B cell (primary cell): ENCODE measurements at regions not wholly inside any gene's neighbourhood (a gene's known extent, or its start where the extent isn't known, plus 50 kb on each side); places are given as distances from the start of the nearest gene placed in this dataset.
"Not testable (repeated sequence)": the region's sequence is repeated elsewhere in the genome, so short reads cannot be mapped to it uniquely, and the experiment has no call there.

Source experiments
- ATAC-seq: fragments of 200-7000 bp; cut with Tn5 transposase; one replicate; pipeline ENCODE4 v1.10.0; 2021; ENCODE audit warnings: low read depth, mild to moderate bottlenecking, moderate number of reproducible peaks, moderate library complexity
- CTCF ChIA-PET: fragments of 350-600 bp; sonication (Branson Sonifier 250); formaldehyde crosslinking; loops from one replicate; lab custom pipeline; 2021; ENCODE audit warnings: antibody characterized with exemption, inconsistent platforms; lab: Charles Lee
- POLR2A ChIA-PET: fragments of 350-600 bp; sonication (Branson Sonifier 250); formaldehyde crosslinking; loops from one replicate; lab custom pipeline; 2021; ENCODE audit warnings: antibody characterized with exemption; lab: Charles Lee
- DNase-seq: peaks from one replicate; pipeline ENCODE4 v3.0.0; 2013
- H2AFZ ChIP-seq: 2 replicates; pipeline ENCODE4 v1.6.1; 2012; ENCODE audit warnings: mild to moderate bottlenecking, low read depth, low read length; ENCODE audit not compliant: insufficient read depth, poor library complexity, severe bottlenecking
- H3K27ac ChIP-seq, 2 donors: 1 replicate in 1 of 2; 2 replicates in 1 of 2; pipeline ENCODE4 v1.5.1; 2012 to 2013; ENCODE audit warnings: low read length in 2 of 2, mild to moderate bottlenecking in 2 of 2, moderate library complexity in 1 of 2
- H3K27me3 ChIP-seq, 4 experiments: fragments of 200-600 bp in 1 of 4; sonication (generic) in 1 of 4; replicated peaks in 1 of 4; 1 replicate in 2 of 4; 2 replicates in 2 of 4; pipeline versions ENCODE4 v1.6.1 to v1.7.0; 2013 to 2016; ENCODE audit warnings: low read length in 3 of 4, mild to moderate bottlenecking in 2 of 4, mixed read lengths in 1 of 4, moderate library complexity in 1 of 4; ENCODE audit not compliant: insufficient read depth in 4 of 4, control insufficient read depth in 3 of 4; ENCODE audit errors: control extremely low read depth in 1 of 4
- H3K36me3 ChIP-seq, 2 experiments: replicated peaks in 1 of 2; 1 replicate in 1 of 2; 2 replicates in 1 of 2; pipeline versions ENCODE4 v1.6.1 to v1.7.1; 2013; ENCODE audit warnings: low read length in 1 of 2; ENCODE audit not compliant: insufficient read depth in 2 of 2, control insufficient read depth in 1 of 2; ENCODE audit errors: control extremely low read depth in 1 of 2, extremely low read depth in 1 of 2
- H3K4me1 ChIP-seq, 2 donors: fragments of 200-600 bp in 1 of 2; sonication (generic) in 1 of 2; 1 replicate in 1 of 2; 2 replicates in 1 of 2; pipeline versions ENCODE4 v1.5.1 to v1.6.1; 2013 to 2017; ENCODE audit warnings: low read length in 2 of 2; ENCODE audit not compliant: control insufficient read depth in 2 of 2, insufficient read depth in 2 of 2
- H3K4me2 ChIP-seq: replicated peaks from 2 replicates; pipeline ENCODE3; 2012; ENCODE audit warnings: mild to moderate bottlenecking, low read depth, low read length; ENCODE audit not compliant: poor library complexity, severe bottlenecking
- H3K4me3 ChIP-seq, 5 experiments: fragments of 200-600 bp in 1 of 5; sonication (generic) in 1 of 5; 1 replicate in 3 of 5; 2 replicates in 2 of 5; pipeline versions ENCODE4 v1.5.1 to v1.7.0; 2011 to 2016; ENCODE audit warnings: low read length in 4 of 5, mild to moderate bottlenecking in 4 of 5, low read depth in 2 of 5, control low read depth in 1 of 5, moderate library complexity in 1 of 5; ENCODE audit not compliant: insufficient read depth in 1 of 5; ENCODE audit errors: control extremely low read depth in 1 of 5, extremely low read depth in 1 of 5
- H3K79me2 ChIP-seq: fragments of 200-600 bp; sonication (generic); one replicate; pipeline ENCODE4 v1.6.0; 2016; ENCODE audit warnings: low read length; ENCODE audit not compliant: control insufficient read depth, insufficient read depth
- H3K9ac ChIP-seq: fragments of 200-600 bp; sonication (generic); 2 replicates; pipeline ENCODE4 v1.6.1; 2017; ENCODE audit warnings: mild to moderate bottlenecking, low read length, moderate library complexity
- H3K9me3 ChIP-seq, 3 donors: one replicate each; pipeline versions ENCODE4 v1.6.1 to v1.7.1; 2013; ENCODE audit warnings: low read length in 2 of 3; ENCODE audit not compliant: control insufficient read depth in 2 of 3, insufficient read depth in 1 of 3; ENCODE audit errors: control extremely low read depth in 1 of 3
- H4K20me1 ChIP-seq: 2 replicates; pipeline ENCODE4 v1.6.0; 2012; ENCODE audit warnings: mild to moderate bottlenecking, low read length; ENCODE audit not compliant: insufficient read depth, control insufficient read depth, poor library complexity, severe bottlenecking
- H3K27ac Mint-ChIP-seq: one replicate; pipeline ENCODE4 v1.8.0; 2021; ENCODE audit warnings: mixed read lengths
- H3K27me3 Mint-ChIP-seq: one replicate; pipeline ENCODE4 v1.8.0; 2021; ENCODE audit warnings: mixed read lengths
- H3K4me1 Mint-ChIP-seq: one replicate; pipeline ENCODE4 v1.8.0; 2021; ENCODE audit warnings: mixed read lengths
- H3K4me3 Mint-ChIP-seq: one replicate; pipeline ENCODE4 v1.8.0; 2021; ENCODE audit warnings: mixed read lengths
- H3K9me3 Mint-ChIP-seq: one replicate; pipeline ENCODE4 v1.8.0; 2022; ENCODE audit warnings: mixed read lengths; ENCODE audit not compliant: insufficient read depth
- CTCF ChIP-seq: fragments of 200-600 bp; IDR thresholded peaks from one replicate; pipeline ENCODE4 v1.8.0; 2022; ENCODE audit warnings: antibody characterized with exemption, mild to moderate bottlenecking
- EZH2 ChIP-seq: IDR thresholded peaks from 2 replicates; pipeline ENCODE4 v1.6.1; 2012; ENCODE audit warnings: borderline replicate concordance, low read depth, mild to moderate bottlenecking, moderate library complexity, low read length; ENCODE audit not compliant: insufficient read depth, poor library complexity, severe bottlenecking
- WGBS: methylation state at CpG from one replicate; pipeline ENCODE4 v1.1.5; 2013; ENCODE audit warnings: missing lambda C conversion rate; ENCODE audit not compliant: insufficient coverage; 5-methylcytosine and 5-hydroxymethylcytosine counted together
- intact Hi-C: fragments of 100-400 bp; cut with micrococcal nuclease; formaldehyde crosslinking; loops from one replicate; pipeline ENCODE4 v1.10.0; 2022

- ATAC-seq = no peak
- no peak for TF ChIP-seq EZH2
- TF ChIP-seq CTCF = no peak
These were observed 111.0 kb upstream of the ANKRD30BL start for GRCh38 chr2:132272713-132273112.

GRCh38 chr2:132273585-132273984 is 111.8 kb upstream of the ANKRD30BL start:
- H3K27me3 Mint-ChIP-seq, H3K4me1 ChIP-seq, CTCF ChIA-PET, H3K79me2 ChIP-seq, DNase-seq, H3K4me1 Mint-ChIP-seq, H4K20me1 ChIP-seq, H3K9ac ChIP-seq, H3K4me3 ChIP-seq, H3K27ac ChIP-seq, H3K4me2 ChIP-seq, ATAC-seq, H3K27me3 ChIP-seq, H3K27ac Mint-ChIP-seq, H3K9me3 Mint-ChIP-seq, intact Hi-C loops, H3K36me3 ChIP-seq, H3K4me3 Mint-ChIP-seq, H2AFZ ChIP-seq, POLR2A ChIA-PET: not testable (repeated sequence)
- 96% methylated on average over 23 of the region's 23 CpGs for WGBS
- H3K9me3 ChIP-seq = peaks cover 0 to 17% (median 0%) of the 10 kb centered on the region in 3 donors

More at GRCh38 chr2:132272713-132273112, 111.0 kb upstream of the ANKRD30BL start:
- no peak for DNase-seq
- Histone ChIP-seq H4K20me1 (no peaks in the 10 kb centered on the region), H3K27me3 (peaks cover 0 to 5% (median 1%) of the 10 kb centered on the region in 4 experiments), H2AFZ (no peak overlapping the region), H3K36me3 (no peaks in the 10 kb centered on the region), H3K27ac (no peak overlapping the region), H3K9ac (no peak overlapping the region), H3K9me3 (peaks cover 0 to 8% (median 0%) of the 10 kb centered on the region in 3 donors), H3K4me2 (no peak overlapping the region), H3K4me3 (no peak overlapping the region), H3K4me1 (peaks cover 2% of the 10 kb centered on the region in 2 donors), H3K79me2 (no peaks in the 10 kb centered on the region)
- Mint-ChIP-seq H3K4me1 (peaks cover 4% of the 10 kb centered on the region), H3K9me3 (no peaks in the 10 kb centered on the region), H3K27me3 (no peaks in the 10 kb centered on the region), H3K27ac (no peak overlapping the region), H3K4me3 (no peak overlapping the region)
- ChIA-PET CTCF (no interaction called here), POLR2A (no interaction called here)
- WGBS = 92% methylated on average over 5 of the region's 14 CpGs
- intact Hi-C loops = no loop called here
